Immature natural killer cell (primary cell): ENCODE measurements at regions not wholly inside any gene's neighbourhood (a gene's known extent, or its start where the extent isn't known, plus 50 kb on each side); places are given as distances from the start of the nearest gene placed in this dataset.

Source experiments
- DNase-seq, 3 donors: peaks; one replicate each; pipeline ENCODE4 v3.0.0; 2022; ENCODE audit warnings: mixed read lengths in 1 of 3
- H3K27ac Mint-ChIP-seq, 6 donors: one replicate each; pipeline ENCODE4 v1.8.0; 2020; ENCODE audit warnings: mixed read lengths in 6 of 6, mild to moderate bottlenecking in 5 of 6, inconsistent platforms in 4 of 6, moderate library complexity in 3 of 6
- H3K27me3 Mint-ChIP-seq, 3 donors: one replicate each; pipeline ENCODE4 v1.8.0; 2020 to 2021; ENCODE audit warnings: low read depth in 3 of 3, mild to moderate bottlenecking in 3 of 3, mixed read lengths in 3 of 3, moderate library complexity in 3 of 3, inconsistent platforms in 1 of 3
- H3K36me3 Mint-ChIP-seq, 3 donors: one replicate each; pipeline ENCODE4 v1.8.0; 2020; ENCODE audit warnings: mixed read lengths in 3 of 3, inconsistent platforms in 2 of 3, mild to moderate bottlenecking in 2 of 3
- H3K4me1 Mint-ChIP-seq, 2 donors: one replicate each; pipeline ENCODE4 v1.8.0; 2020; ENCODE audit warnings: inconsistent platforms in 2 of 2, mild to moderate bottlenecking in 2 of 2, mixed read lengths in 2 of 2, moderate library complexity in 1 of 2
- H3K4me3 Mint-ChIP-seq, 5 donors: one replicate each; pipeline ENCODE4 v1.8.0; 2020; ENCODE audit warnings: mild to moderate bottlenecking in 5 of 5, mixed read lengths in 5 of 5, inconsistent platforms in 3 of 5, moderate library complexity in 3 of 5
- H3K9me3 Mint-ChIP-seq, 6 donors: one replicate each; pipeline ENCODE4 v1.8.0; 2020; ENCODE audit warnings: mild to moderate bottlenecking in 6 of 6, mixed read lengths in 6 of 6, inconsistent platforms in 4 of 6, moderate library complexity in 3 of 6

DNA sequence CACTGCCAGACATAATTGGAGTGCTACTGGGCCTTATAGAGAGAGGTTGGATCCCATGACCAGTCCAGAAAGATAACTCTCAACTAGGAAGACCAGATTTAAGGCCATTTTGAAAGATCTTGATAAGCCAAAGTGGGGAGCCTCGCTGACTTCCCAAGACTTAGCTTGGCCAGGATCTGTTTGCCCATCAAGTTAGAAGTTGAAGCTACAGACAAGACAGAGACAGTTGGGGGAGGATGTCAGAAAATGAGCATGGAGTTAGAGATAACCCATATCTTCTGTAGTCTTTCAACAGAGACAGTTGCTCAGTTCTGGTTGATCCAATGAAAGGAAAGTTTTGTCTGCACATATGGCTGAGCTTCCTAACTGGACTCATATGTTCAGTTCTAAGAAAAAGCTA, 267.4 kb downstream of the HS3ST3A1 start:
- Mint-ChIP-seq H3K36me3 (no peaks in the 10 kb centered on the region), H3K9me3 (no peaks in the 10 kb centered on the region), H3K4me3 (no peak overlapping the region), H3K27me3 (peaks cover 2 to 10% (median 4%) of the 10 kb centered on the region in 3 donors), H3K4me1 (peaks cover 4 to 8% of the 10 kb centered on the region in 2 donors), H3K27ac (no peak overlapping the region)
- no peak for DNase-seq

DNA sequence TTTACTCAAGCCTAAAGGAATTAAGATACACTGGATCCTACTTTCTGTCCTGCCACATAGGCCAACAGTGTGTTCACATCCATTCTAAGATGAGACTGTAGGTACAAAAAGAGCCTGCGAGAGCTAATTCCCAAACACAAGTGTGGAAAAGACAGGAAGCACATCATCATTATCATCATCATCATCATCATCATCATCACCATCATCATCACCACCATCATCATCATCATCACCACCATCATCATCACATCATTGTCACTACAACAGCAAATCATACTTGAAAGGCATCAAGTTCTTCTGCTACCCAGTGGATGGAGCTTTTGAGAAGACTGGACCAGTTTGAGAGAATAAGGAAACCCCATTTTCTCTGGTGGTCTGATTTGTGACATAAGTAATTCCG, 268.1 kb downstream of the HS3ST3A1 start:
- Mint-ChIP-seq H3K27ac (no peak overlapping the region), H3K9me3 (no peaks in the 10 kb centered on the region), H3K4me1 (peaks cover 4 to 8% of the 10 kb centered on the region in 2 donors), H3K36me3 (no peaks in the 10 kb centered on the region), H3K27me3 (peaks cover 2 to 10% (median 4%) of the 10 kb centered on the region in 3 donors), H3K4me3 (no peak overlapping the region)
- DNase-seq: no peak

DNA sequence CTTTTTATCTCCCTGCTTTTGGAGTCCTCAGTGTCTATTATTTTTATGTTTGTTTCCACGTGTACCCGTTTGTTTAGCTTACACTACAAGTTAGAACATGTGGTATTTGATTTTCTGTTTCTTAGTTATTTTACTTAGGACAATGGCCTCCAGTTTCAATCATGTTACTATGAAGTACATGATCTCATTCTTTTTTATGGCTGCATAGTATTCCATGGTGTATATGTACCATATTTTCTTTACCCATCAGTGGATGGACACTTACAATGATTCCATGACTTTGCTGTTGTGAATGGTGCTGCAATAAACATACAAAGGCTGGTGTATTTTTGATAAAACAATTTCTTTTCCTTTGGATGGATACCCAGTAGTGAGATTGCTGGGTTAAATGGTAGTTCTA, 269.5 kb downstream of the HS3ST3A1 start:
- no peaks in the 10 kb centered on the region for H3K4me1 Mint-ChIP-seq
- DNase-seq: no peak

DNA sequence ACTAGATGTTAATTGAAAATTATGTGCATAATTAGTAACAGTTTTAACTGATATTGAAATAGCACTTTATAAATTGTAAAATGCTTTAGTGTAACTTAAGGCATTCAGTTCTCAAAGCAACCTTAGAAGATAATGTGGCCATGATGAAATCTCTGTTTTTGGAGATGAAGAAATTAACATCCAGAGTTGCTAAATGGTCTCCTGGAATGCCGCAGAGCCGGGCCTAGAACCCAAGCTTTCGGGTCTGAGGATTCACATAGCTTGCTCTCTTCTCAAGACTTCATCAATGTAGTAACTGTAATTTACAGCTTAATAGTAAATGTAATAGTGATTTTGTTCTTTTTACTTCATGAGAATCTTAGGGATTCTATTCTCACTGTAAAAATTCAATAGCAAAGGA, 272.3 kb downstream of the HS3ST3A1 start:
- H3K4me3 Mint-ChIP-seq: no peak overlapping the region
- no peaks in the 10 kb centered on the region for H3K36me3 Mint-ChIP-seq
- H3K27me3 Mint-ChIP-seq: peaks cover 2% of the 10 kb centered on the region in 3 donors
- peaks cover 0 to 2% (median 0%) of the 10 kb centered on the region in 6 donors for H3K9me3 Mint-ChIP-seq
- no peaks in the 10 kb centered on the region for H3K4me1 Mint-ChIP-seq
- H3K27ac Mint-ChIP-seq: no peak overlapping the region
- DNase-seq: no peak

More for the DNA sequence above, 269.5 kb downstream of the HS3ST3A1 start:
- no peaks in the 10 kb centered on the region for H3K36me3 Mint-ChIP-seq
- H3K9me3 Mint-ChIP-seq: no peaks in the 10 kb centered on the region
- no peak overlapping the region for H3K27ac Mint-ChIP-seq
- H3K27me3 Mint-ChIP-seq: peaks cover 2 to 4% (median 4%) of the 10 kb centered on the region in 3 donors
- no peak overlapping the region for H3K4me3 Mint-ChIP-seq

DNA sequence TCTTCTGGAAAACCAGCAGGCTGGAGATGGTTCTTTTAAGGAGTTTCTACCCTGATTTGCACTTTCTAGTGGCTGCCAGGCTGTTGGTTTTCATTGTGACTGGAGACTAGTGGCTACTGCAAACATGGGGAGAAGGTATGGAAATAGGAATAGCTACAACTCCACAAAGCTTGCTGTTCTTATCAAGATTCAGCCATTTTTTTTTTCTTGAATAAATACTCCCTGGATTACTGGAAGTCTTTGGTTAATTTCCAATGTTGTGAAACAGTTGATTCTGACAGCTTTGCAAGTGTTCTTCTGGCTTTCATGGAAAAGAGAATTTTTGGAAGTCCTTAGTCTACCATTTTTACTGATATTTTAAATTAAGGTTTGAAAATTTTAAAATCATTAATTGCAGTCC, 277.7 kb downstream of the HS3ST3A1 start:
- no peaks in the 10 kb centered on the region for H3K36me3 Mint-ChIP-seq
- H3K27ac Mint-ChIP-seq: no peak overlapping the region
- H3K9me3 Mint-ChIP-seq: peaks cover 0 to 2% (median 0%) of the 10 kb centered on the region in 6 donors
- no peaks in the 10 kb centered on the region for H3K4me1 Mint-ChIP-seq
- no peak overlapping the region for H3K4me3 Mint-ChIP-seq
- peaks cover 0 to 2% (median 0%) of the 10 kb centered on the region in 3 donors for H3K27me3 Mint-ChIP-seq
- DNase-seq: no peak

DNA sequence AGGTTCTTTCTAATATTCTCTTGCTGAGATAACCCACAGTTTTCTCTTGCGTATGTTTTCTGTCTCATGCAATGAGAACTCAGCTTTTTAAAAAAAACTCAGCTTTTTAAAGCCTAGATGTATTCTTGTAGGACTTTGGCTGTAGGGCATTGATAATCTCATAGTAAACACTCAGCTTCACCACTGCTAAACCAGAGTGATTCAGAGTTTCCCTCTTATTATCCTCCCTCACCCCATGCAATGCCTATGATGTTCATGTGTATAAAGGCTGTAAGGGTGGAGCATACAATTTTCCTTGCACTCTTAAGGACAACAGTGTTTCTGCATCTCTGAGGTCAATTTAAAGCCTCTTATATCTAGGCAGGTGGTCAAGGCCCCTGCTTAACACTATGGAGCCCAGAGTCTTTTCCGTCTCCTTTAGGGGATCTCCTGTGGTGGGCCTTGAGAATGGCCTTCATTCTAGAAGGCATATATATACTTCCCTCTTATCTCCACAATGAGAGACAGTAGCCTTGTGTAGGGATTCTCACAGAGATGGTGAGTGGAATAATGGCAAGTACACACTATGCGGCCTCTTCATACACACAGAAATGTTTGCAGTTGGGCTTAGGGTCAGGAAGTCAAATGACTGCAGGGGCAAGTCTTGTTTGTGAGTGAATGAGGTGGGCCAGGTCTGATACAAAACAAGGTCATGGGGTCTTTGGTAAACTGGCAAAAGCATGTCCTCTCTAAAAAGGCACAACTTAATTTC, 279.6 kb downstream of the HS3ST3A1 start:
- no peak overlapping the region for H3K4me3 Mint-ChIP-seq
- no peaks in the 10 kb centered on the region for H3K36me3 Mint-ChIP-seq
- no peak for DNase-seq
- peaks cover 0 to 4% (median 0%) of the 10 kb centered on the region in 6 donors for H3K9me3 Mint-ChIP-seq
- peaks cover 0 to 2% (median 0%) of the 10 kb centered on the region in 3 donors for H3K27me3 Mint-ChIP-seq
- no peaks in the 10 kb centered on the region for H3K4me1 Mint-ChIP-seq
- no peak overlapping the region for H3K27ac Mint-ChIP-seq

DNA sequence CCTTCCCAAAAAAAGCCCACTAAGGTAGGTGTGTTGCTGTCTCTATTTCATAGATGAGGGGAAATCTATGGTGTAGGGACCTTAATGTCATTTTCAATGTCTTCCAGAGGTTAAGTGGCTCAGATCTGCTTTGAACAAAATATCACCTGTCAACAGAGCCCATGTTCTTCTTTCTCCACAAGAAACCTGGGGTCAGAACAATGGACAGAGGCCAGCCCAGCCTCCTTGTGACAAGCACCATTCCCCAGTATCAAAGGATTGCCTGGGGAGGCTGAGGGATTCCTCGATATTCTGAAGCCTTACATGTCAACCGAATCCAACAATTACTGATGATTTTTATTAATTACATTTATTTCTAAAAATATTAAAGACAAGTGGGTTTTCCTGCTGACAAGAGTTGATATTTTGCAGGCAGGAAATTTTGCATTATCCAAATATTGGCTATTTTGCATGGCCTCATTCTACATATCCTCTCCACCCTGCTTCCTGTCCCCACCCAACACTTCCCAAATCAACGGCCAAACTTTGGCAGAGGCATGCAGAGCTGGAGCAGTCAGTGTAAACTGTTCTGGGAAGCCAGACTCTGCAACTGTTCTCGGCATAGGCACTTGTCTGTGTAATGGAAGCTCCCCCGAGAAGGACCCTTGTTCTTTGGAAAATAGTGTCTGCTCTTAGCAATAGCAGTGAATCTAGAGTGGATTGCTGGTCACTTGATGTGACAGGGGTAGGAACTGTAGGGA, 281.5 kb downstream of the HS3ST3A1 start:
- Mint-ChIP-seq H3K4me3 (no peak overlapping the region), H3K4me1 (no peaks in the 10 kb centered on the region), H3K9me3 (peaks cover 0 to 4% (median 0%) of the 10 kb centered on the region in 6 donors), H3K36me3 (no peaks in the 10 kb centered on the region), H3K27ac (no peak overlapping the region), H3K27me3 (peaks cover 0 to 2% (median 2%) of the 10 kb centered on the region in 3 donors)
- no peak for DNase-seq

DNA sequence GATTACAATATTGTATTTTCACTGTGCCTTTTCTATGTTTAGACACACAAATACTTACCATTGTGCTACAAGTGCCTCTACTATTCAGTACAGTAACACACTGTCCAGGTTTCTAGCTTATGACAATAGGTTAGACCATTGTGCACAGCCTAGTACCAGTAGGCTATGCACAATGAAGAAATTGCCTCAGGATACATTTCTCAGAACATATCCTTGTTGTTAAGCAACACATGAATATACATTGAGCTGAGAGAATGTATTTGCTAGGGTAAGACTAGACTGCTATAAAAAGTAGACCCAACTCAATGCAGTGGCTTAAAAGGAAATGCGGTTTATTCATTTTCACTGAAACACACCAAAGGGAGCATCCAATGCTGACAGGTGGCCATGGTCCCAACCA, 285.1 kb downstream of the HS3ST3A1 start:
- no peaks in the 10 kb centered on the region for H3K4me1 Mint-ChIP-seq
- DNase-seq: no peak

DNA sequence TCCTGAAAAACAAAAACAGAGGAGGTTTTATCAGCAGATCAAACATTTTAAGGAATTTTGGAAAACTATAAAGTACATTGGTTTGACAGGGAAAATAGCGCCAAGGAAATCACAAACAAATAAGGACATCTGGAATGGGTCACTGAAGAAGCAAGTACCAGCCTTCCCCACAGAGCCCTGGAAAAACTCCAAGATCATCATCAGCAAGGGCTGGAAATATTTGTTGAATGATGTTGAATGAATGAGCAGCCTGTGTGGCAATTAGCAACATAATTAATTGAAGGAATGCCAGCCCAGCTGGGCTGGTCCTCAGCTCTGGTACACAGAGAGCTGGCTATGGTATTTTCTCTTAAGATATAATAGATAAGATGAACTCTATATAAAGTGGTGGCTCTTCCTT, 290.4 kb downstream of the HS3ST3A1 start:
- Mint-ChIP-seq H3K4me1 (no peaks in the 10 kb centered on the region), H3K9me3 (peaks cover 0 to 12% (median 3%) of the 10 kb centered on the region in 6 donors), H3K27me3 (peaks cover 2 to 4% (median 2%) of the 10 kb centered on the region in 3 donors), H3K27ac (no peak overlapping the region), H3K36me3 (no peaks in the 10 kb centered on the region), H3K4me3 (no peak overlapping the region)
- no peak for DNase-seq

More for the DNA sequence above, 285.1 kb downstream of the HS3ST3A1 start:
- Mint-ChIP-seq H3K27me3 (peaks cover 0 to 2% (median 2%) of the 10 kb centered on the region in 3 donors), H3K4me3 (no peak overlapping the region), H3K27ac (no peak overlapping the region), H3K9me3 (peaks cover 0 to 2% (median 0%) of the 10 kb centered on the region in 6 donors), H3K36me3 (no peaks in the 10 kb centered on the region)

DNA sequence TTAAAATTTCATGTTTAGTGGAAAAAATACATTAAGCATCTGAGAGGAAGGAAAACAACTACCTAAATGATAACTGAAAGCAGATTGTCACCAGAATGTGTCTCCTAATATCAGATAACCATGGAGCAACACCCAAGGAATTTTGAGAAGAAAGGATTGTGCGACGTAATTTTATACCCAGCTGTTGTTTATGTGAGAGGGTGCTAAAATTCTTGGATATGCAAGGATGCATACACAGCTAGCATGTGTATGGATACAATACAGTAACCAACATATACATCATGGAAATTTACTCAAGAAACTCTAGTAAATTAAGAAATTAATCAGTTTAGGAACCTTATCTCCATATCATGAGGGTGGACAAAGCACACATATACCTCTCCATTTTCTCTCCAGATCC, 290.9 kb downstream of the HS3ST3A1 start:
- peaks cover 0 to 4% (median 2%) of the 10 kb centered on the region in 3 donors for H3K27me3 Mint-ChIP-seq
- H3K27ac Mint-ChIP-seq: no peak overlapping the region
- H3K9me3 Mint-ChIP-seq: peaks cover 0 to 12% (median 3%) of the 10 kb centered on the region in 6 donors
- DNase-seq: no peak
- no peaks in the 10 kb centered on the region for H3K36me3 Mint-ChIP-seq
- H3K4me1 Mint-ChIP-seq: no peaks in the 10 kb centered on the region
- no peak overlapping the region for H3K4me3 Mint-ChIP-seq

DNA sequence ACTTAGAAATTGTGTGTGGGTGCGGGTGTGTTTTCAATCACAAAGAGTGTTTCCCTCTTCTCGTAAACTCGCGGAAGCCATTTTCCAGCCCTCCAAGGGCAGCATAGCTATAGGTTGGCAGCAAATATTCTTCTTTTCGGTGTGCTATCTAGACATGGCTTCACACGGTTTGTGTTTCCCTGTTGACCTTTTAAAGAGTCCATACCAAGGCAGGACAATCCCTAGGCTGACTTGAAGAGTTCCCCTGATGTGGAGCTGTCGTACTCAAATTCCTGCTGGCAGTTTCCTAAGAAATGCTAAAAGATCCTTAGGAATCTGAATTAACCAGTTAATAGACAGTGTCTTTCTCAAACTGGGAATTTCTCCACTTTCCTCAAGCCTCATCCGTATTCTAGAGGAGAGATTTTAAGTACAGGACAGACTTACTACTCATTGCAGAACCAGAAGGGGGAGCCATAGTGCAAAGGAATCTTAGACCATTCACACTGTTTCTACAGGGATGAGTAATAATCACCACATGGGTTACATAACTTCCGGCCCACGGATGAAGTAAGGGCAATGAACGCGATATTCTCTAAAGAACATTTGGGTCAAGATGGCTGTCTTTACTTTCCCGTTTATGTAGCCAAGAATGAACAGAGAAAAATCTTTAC, 288.6 kb upstream of the ELAC2 start:
- Mint-ChIP-seq H3K36me3 (no peaks in the 10 kb centered on the region), H3K27ac (no peak overlapping the region), H3K4me3 (no peak overlapping the region), H3K27me3 (peaks cover 0 to 4% (median 0%) of the 10 kb centered on the region in 3 donors), H3K9me3 (peaks cover 0 to 12% (median 3%) of the 10 kb centered on the region in 6 donors), H3K4me1 (no peaks in the 10 kb centered on the region)
- DNase-seq: no peak

DNA sequence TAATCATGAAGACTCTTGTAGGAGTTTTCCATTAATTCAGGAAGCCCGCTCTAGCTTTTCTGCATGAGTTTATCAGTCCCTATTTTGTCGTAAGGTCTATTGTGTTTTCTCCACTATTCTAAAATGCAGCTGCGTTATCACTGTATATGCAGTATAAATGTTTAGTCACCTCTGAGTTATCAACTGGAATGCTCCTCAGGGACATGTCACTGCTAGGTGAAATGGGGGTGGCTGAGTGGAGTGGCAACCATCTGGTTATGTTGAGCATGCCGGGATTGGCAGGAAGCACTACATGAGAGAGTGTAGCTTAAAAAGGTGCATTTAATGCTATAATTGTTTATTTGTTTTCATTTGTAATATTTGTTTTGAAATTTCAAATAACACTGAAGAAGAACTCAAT, 285.2 kb upstream of the ELAC2 start:
- Mint-ChIP-seq H3K27me3 (peaks cover 0 to 5% (median 0%) of the 10 kb centered on the region in 3 donors), H3K9me3 (peaks cover 0 to 10% (median 0%) of the 10 kb centered on the region in 6 donors), H3K4me1 (no peaks in the 10 kb centered on the region), H3K27ac (no peak overlapping the region), H3K36me3 (no peaks in the 10 kb centered on the region), H3K4me3 (no peak overlapping the region)
- no peak for DNase-seq

DNA sequence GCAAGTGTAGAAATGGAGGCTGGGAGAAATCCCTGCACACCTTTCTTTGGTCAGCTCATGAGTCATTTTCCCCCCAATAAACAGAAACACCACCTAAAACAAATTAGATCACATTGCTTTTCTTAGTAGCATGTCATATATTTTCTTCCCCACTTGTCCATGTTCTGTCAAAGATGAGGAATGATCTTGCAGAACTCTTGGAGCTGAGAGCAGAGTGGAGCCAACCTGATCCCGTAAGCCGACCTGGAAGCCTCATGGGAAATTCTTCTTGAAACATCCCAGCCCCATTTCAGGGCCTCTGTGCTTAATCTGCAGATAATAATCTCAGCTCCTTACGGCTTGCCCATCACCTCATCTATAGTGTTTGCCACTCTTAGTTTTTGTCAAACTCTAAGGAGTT, 284.6 kb upstream of the ELAC2 start:
- no peaks in the 10 kb centered on the region for H3K4me1 Mint-ChIP-seq
- no peak for DNase-seq
- peaks cover 0 to 5% (median 0%) of the 10 kb centered on the region in 3 donors for H3K27me3 Mint-ChIP-seq
- no peaks in the 10 kb centered on the region for H3K36me3 Mint-ChIP-seq
- no peak overlapping the region for H3K4me3 Mint-ChIP-seq
- H3K27ac Mint-ChIP-seq: no peak overlapping the region
- H3K9me3 Mint-ChIP-seq: peaks cover 0 to 6% (median 0%) of the 10 kb centered on the region in 6 donors

DNA sequence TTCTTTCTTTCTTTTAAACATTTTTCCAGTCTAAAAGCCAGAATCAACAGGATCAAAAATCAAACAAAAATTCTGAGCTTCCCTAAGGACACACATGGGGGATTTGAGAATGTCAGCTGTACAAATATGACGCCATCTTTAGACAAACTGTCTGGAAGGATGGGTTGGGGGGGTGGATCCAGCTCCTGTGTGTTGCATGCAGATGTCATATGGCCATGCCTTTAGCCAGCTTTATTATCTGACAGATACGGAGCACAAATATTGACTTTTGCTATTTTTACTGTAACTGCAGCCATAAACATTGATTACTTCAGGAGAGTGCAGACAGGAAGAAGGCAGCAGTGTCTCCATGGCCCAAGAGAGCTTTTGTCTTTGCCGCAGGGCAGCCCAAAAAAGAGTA, 279.4 kb upstream of the ELAC2 start:
- peaks cover 0 to 5% (median 0%) of the 10 kb centered on the region in 3 donors for H3K27me3 Mint-ChIP-seq
- no peaks in the 10 kb centered on the region for H3K4me1 Mint-ChIP-seq
- no peak overlapping the region for H3K4me3 Mint-ChIP-seq
- DNase-seq: no peak
- H3K9me3 Mint-ChIP-seq: peaks cover 0 to 3% (median 0%) of the 10 kb centered on the region in 6 donors
- no peak overlapping the region for H3K27ac Mint-ChIP-seq
- H3K36me3 Mint-ChIP-seq: no peaks in the 10 kb centered on the region
